ENCODE measurements at regions not wholly inside any gene's neighbourhood (a gene's known extent, or its start where the extent isn't known, plus 50 kb on each side); places are given as distances from the start of the nearest gene placed in this dataset.

DNA sequence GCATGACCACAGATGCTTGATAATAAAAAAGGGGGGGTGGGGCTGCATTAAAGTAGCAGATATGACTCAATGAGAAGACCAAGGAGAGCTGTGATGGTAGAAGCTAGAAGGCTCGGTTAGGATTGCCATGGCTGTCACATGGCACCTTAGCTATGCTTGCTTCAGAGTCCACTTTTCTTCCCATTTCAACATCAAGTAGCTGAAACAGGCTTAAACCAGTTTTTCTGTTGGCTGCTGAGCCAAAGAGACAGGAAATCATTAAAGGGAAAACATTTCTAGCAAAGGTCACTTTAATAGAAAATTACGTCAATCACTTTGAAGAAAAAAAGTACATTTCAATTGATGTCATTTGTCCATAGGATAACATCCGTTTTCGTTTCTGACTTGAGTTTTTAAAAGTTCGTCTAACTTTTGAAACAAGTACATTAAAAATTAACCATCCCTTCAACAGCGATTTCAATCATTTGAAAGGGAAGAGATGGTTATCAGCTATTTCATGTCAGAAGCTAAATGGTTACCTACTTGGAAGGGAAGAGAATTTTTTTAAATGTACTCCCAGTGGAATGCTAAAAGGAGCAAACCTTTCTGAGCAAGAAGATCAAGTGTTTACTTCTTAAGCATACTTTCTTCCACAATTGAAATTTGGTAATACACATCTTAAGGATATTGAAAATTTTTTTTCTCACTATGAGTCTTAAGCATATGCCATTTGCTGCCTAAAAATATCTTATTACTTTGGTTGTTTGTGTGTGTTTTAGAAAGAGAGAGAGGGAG, 488.1 kb upstream of the PRMT6 start:
- Histone ChIP-seq H3K4me3 (no peak overlapping the region), H3K9me3 (no peaks in the 10 kb centered on the region), H3K27me3 (no peaks in the 10 kb centered on the region), H3K4me1 (no peaks in the 10 kb centered on the region), H3K27ac (no peak overlapping the region), H3K36me3 (no peaks in the 10 kb centered on the region)
- DNase-seq (peak in 1 of 2 donors; percentile 41), ATAC-seq (ENCODE audit: low FRiP score in 2 of 2) (peak in 1 of 2 donors; percentile 57)
- TF ChIP-seq POLR2AphosphoS5 (IDR thresholded peaks at IDR 0.05) (no peak), EP300 (IDR thresholded peaks at IDR 0.05) (no peak), POLR2A (IDR thresholded peaks at IDR 0.05) (no peak)
- TF ChIP-seq, protein P1, sequence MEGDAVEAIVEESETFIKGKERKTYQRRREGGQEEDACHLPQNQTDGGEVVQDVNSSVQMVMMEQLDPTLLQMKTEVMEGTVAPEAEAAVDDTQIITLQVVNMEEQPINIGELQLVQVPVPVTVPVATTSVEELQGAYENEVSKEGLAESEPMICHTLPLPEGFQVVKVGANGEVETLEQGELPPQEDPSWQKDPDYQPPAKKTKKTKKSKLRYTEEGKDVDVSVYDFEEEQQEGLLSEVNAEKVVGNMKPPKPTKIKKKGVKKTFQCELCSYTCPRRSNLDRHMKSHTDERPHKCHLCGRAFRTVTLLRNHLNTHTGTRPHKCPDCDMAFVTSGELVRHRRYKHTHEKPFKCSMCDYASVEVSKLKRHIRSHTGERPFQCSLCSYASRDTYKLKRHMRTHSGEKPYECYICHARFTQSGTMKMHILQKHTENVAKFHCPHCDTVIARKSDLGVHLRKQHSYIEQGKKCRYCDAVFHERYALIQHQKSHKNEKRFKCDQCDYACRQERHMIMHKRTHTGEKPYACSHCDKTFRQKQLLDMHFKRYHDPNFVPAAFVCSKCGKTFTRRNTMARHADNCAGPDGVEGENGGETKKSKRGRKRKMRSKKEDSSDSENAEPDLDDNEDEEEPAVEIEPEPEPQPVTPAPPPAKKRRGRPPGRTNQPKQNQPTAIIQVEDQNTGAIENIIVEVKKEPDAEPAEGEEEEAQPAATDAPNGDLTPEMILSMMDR (IDR thresholded peaks at IDR 0.05) = no peak
- 45 to 51% methylated on average over 6 of the region's 6 CpGs for whole genome bisulfite sequencing, 2 donors

DNA sequence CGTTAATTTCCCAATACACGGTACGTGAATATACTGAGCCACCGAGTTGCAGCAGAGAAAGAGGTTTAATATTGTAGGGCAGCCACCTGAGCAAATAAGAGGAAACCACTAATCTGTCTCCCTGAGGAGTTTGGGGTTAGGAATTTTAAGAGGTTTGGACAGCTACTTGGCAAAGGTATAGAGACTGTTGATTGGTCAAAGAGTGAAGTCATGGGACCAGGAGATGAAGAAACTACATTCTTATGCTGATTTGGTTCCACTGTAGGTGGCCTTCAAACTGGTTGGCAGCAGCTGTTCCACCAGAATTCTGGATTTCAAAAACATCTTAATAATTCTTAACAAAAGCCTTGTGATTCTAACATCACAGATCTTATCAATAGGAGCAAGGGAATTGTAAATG, 485.4 kb upstream of the PRMT6 start:
- no peaks in the 10 kb centered on the region for H3K9me3 ChIP-seq
- no peak for TF ChIP-seq POLR2A (IDR thresholded peaks at IDR 0.05)
- TF ChIP-seq EP300 (IDR thresholded peaks at IDR 0.05) = no peak
- TF ChIP-seq POLR2AphosphoS5 (IDR thresholded peaks at IDR 0.05) = no peak
- TF ChIP-seq, protein P1 (IDR thresholded peaks at IDR 0.05) = no peak
- no peak for ATAC-seq (ENCODE audit: low FRiP score in 2 of 2)
- no peak for DNase-seq
- H3K27ac ChIP-seq = no peak overlapping the region
- WGBS, 2 donors = 67 to 74% methylated on average over 4 of the region's 4 CpGs
- H3K27me3 ChIP-seq = no peaks in the 10 kb centered on the region
- no peaks in the 10 kb centered on the region for H3K4me1 ChIP-seq
- H3K36me3 ChIP-seq = no peaks in the 10 kb centered on the region
- H3K4me3 ChIP-seq = no peak overlapping the region

DNA sequence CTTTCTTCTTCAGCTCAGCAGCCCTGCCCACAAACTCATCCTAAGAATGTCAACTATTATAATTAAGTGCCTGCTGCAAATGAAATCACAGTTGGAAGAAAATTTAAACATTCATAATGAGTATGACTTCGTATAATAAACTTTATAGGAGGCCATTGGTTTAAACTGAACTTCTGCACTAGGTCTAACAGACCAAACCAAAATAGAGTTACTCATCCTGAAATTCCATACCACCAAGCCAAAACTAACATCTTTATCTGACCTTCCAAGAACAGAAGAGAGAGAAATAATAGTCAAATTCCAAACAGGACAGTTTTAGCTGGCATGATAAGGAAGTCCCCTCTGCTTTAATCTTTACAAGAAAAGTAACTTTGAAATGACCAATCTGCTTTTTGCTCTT, 472.4 kb upstream of the PRMT6 start:
- Histone ChIP-seq H3K4me3 (no peak overlapping the region), H3K27me3 (no peaks in the 10 kb centered on the region), H3K4me1 (no peaks in the 10 kb centered on the region), H3K36me3 (no peaks in the 10 kb centered on the region), H3K9me3 (no peaks in the 10 kb centered on the region), H3K27ac (no peak overlapping the region)
- WGBS, 2 donors = 56 to 84% methylated on average over 1 of the region's 1 CpG
- no peak for DNase-seq
- no peak for TF ChIP-seq POLR2A (IDR thresholded peaks at IDR 0.05)
- TF ChIP-seq, protein P1 (IDR thresholded peaks at IDR 0.05) = no peak
- TF ChIP-seq POLR2AphosphoS5 (IDR thresholded peaks at IDR 0.05) = no peak
- no peak for ATAC-seq (ENCODE audit: low FRiP score in 2 of 2)

DNA sequence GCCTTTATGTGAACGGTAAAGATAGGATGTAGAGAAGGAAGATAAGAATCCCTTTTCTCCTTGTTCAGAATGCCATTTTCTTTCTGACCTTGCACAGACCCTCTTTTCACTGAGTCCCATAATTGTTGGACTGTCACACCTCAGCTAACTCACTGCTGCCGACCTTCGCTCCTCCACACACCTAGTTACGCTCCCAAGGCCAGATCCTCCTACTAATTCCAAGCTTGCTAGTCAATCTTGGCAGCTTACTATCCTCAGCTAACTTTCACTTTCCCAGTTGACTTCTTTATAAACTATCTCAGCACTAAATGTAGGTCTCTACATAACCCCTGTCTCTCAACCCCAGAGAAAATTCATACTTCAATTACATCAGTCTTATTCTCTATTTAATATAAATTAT, 471.8 kb upstream of the PRMT6 start:
- no peaks in the 10 kb centered on the region for H3K27me3 ChIP-seq
- H3K9me3 ChIP-seq = peaks cover 0 to 4% (median 0%) of the 10 kb centered on the region in 4 donors
- TF ChIP-seq, protein P1 (IDR thresholded peaks at IDR 0.05) = no peak
- no peak for TF ChIP-seq EP300 (IDR thresholded peaks at IDR 0.05)
- TF ChIP-seq POLR2AphosphoS5 (IDR thresholded peaks at IDR 0.05) = no peak
- TF ChIP-seq POLR2A (IDR thresholded peaks at IDR 0.05) = no peak
- DNase-seq (no peak), ATAC-seq (ENCODE audit: low FRiP score in 2 of 2) (no peak)
- 86 to 92% methylated on average over 4 of the region's 4 CpGs for WGBS, 2 donors
- H3K4me1 ChIP-seq = no peaks in the 10 kb centered on the region
- no peak overlapping the region for H3K4me3 ChIP-seq
- no peaks in the 10 kb centered on the region for H3K36me3 ChIP-seq
- no peak overlapping the region for H3K27ac ChIP-seq

DNA sequence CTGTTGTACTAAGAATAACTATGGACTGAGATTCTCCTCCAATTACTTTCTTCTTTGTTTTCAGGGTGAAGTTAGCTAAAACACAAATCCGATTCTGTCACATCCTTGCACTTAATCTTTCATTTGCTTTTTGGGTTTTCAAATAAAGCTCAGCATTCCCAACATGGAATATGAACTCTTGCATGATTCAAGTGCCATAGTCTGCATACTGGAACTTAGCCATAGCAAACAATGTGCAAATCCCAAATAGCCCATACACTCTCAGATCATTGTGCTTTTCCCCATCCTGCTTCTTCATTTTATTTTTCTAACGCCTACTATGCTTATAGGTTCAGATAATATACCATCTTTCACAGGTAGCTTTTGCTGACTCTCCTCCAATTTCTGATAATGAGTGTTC, 455.8 kb upstream of the PRMT6 start:
- H3K9me3 ChIP-seq = no peaks in the 10 kb centered on the region
- 41 to 44% methylated on average over 2 of the region's 2 CpGs for WGBS, 2 donors
- H3K4me1 ChIP-seq = no peaks in the 10 kb centered on the region
- no peak overlapping the region for H3K27ac ChIP-seq
- ATAC-seq (ENCODE audit: low FRiP score in 2 of 2) (no peak), DNase-seq (no peak)
- no peaks in the 10 kb centered on the region for H3K36me3 ChIP-seq
- TF ChIP-seq EP300 (IDR thresholded peaks at IDR 0.05) (no peak), POLR2AphosphoS5 (IDR thresholded peaks at IDR 0.05) (no peak), POLR2A (IDR thresholded peaks at IDR 0.05) (no peak)
- TF ChIP-seq, protein P1 (IDR thresholded peaks at IDR 0.05) = no peak
- no peak overlapping the region for H3K4me3 ChIP-seq
- H3K27me3 ChIP-seq = no peaks in the 10 kb centered on the region
